ENCODE measurements at regions not wholly inside any gene's neighbourhood (a gene's known extent, or its start where the extent isn't known, plus 50 kb on each side); places are given as distances from the start of the nearest gene placed in this dataset.
"Not testable (repeated sequence)": the region's sequence is repeated elsewhere in the genome, so short reads cannot be mapped to it uniquely, and the experiment has no call there.

DNA sequence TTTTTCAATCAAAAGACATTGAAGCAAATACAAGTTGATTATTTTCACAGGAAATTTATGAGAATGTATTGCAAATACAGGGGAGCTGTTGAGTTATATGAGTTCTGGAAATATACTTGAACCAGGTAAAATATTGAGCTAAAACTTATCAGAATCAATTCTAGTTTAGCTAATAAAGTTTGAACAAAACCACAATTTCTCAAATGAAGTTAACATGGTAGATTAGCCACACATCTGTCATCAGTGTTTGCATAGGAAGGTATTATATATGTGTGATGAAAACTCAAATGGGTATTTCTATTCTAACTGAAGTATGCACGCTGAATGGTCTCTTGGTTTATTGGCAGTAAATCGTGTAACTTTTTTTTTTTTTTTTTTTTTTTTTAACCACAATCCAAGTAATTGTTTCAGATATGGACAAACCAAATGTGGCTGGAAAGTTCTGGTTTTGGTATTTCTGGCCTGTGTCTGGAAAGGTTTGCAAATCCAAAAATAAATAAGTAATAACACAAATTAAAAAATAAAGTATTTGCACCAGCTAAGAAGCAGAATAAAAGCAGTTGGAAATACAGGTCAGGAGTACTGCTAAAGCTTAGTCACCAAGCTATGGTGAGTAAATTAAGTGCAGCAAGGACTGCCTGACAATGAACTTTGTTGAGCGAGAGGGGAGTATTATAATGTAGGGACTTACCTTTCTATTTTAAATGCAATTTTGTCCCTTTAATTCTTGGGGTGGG lies 479.1 kb upstream of the FANCL start:
- DNase-seq (ENCODE audit: low read depth) = no peak

DNA sequence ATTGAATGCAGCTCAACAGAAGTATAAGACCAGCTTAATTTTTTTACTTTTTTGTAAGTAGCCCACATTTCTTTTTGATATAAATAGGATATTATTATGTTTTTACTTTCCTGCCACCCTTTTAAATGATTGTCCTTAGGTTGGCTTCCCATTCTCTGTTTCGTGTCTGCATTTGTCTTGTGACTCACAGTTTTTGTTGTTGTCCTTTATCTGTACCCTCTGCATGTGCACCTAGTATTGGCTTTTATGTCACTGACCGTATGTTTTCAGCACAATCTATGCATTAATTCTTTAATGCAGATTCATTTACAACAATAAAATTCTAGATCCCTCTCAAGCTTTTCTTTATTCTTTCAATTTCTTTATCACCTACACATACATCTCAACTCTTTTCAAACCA lies 474.2 kb upstream of the FANCL start:
- no peak for DNase-seq (ENCODE audit: low read depth)

GRCh38 chr2:58714238-58714637 lies 473.1 kb upstream of the FANCL start:
- DNase-seq (ENCODE audit: low read depth) = no peak

DNA sequence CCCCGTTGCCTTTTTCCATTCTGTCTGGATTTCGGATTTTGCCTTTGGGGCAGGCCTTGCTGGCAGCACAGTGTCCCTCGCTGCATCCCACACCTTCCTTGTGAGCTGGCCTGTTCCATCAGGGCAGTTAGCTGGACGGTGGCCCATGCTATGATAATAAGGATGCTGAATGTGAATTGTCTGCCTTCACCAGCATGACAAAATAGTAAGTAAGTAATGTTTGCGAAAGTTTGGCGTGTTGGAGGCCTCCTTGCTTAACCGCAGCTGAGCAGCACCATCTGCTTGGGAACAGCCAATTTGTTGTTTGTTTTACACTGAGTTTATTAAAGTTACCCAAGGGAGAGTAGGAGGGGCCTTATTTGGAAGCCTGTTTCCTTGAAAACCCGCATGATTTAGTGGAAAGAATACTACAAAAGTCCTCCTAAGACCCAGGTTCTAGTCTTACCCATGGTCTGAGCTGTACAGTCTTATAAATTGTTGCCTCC lies 469.7 kb upstream of the FANCL start:
- DNase-seq (ENCODE audit: low read depth) = no peak

DNA sequence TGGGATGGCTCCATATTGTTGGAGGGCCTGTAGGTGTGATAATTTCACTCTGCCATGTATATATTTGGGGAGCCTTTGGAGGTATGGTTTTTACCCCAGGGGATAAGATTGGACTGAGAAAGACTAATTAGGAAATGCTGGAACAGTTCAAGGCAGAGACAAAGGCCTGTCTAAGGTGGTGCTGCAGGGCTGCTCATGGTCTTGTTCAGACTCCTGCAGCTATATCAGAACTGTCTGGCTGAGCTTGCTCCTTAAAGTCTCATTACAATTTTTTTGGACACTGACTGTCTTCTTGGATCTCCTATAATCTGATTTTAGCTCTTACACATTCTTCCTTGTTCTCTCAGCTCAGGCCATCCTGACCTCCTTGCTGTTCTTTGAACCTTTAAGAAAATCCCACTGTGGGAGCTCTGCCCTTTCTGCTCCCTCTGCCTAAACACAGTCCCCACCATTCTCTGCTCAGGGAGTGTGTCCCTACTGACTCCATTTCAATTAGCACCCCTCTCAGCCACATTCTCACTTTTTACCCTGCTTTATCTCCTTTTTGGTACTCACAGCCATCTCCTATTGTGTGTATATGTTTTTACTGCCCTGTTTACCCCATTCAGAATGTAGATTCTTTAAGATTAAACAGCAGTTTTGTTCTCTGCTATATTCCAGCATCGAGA lies 468.7 kb upstream of the FANCL start:
- no peak for DNase-seq (ENCODE audit: low read depth)

- DNase-seq (ENCODE audit: low read depth) = no peak
Measured at GRCh38 chr2:58709274-58709673, 468.1 kb upstream of the FANCL start.

GRCh38 chr2:58708565-58708964 lies 467.4 kb upstream of the FANCL start:
- no peak for DNase-seq (ENCODE audit: low read depth)

DNA sequence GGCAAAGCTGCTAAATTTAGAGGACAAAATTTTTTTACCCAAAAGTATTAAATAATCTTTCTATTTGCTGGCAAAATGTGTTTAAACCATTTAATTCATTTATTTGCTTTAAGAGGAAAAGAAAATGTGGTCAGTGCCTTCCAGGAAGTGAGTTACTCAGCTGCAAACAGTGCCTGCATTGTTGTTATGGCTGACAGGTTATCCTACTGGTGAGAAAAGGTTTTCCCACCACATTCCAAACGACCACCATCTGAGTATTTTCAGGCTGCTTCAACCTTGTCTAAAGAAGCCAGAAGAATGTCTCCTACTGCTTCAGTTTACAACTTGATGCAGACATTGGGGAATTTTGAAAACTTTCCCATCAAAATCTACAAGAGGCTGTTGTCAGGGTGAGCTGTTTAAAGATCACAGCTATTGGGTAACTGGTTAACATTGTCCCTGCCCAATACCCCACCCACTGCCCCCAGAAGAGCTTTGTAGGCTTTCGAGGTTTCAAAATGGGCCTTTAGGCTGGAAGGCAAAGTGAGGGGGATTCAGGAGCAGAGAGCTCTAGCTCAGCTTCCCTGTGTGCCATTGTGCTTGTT lies 461.3 kb upstream of the FANCL start:
- peak; percentile 1 for DNase-seq (ENCODE audit: low read depth)

DNA sequence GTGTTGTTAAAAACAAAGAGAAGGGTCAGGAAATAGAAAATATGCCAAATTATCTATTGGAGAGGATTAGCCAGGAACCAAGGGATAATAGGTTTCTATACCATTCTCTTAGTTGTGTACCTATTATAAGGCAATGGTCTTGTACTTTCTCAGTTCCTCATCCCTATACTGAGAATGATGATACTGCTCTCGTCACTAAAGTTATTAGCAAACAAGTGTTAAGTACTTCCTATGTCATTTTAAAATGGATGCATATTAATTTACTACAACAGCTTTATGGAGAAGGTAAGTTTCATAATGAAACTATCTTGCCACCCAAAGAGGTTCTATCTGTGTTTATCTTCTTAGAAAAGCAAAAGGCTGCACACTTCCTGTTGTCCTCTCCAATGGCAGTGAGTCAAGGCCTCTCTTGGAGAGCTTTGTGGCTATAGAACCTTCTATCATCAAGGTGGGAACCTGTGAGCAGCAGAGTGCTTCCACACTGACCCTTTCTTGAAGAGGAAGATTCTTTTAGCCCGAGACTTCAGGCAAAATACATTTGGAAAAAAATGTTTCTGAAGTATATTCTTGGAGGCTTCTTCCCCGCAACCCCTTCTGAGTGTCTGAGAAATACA lies 460.7 kb upstream of the FANCL start:
- no peak for DNase-seq (ENCODE audit: low read depth)

DNA sequence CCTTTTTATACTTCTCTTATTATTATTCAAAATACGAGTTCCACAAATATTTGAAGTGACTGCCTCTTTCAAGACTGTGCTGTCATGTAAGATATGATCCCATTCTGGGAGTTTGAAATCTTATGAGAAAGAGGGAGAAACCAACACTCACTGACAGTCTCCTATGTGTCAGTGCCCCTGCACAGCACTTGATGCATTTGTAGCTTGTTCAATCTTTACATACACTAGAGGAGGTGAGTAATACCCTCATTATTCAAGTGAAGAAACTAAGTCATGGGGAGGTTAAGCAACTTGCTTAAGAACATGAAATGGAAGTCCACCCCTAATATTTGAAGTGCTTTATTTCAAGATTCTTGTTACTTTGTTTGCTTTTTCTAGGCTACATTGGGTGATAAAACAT lies 459.5 kb upstream of the FANCL start:
- DNase-seq (ENCODE audit: low read depth) = no peak

DNA sequence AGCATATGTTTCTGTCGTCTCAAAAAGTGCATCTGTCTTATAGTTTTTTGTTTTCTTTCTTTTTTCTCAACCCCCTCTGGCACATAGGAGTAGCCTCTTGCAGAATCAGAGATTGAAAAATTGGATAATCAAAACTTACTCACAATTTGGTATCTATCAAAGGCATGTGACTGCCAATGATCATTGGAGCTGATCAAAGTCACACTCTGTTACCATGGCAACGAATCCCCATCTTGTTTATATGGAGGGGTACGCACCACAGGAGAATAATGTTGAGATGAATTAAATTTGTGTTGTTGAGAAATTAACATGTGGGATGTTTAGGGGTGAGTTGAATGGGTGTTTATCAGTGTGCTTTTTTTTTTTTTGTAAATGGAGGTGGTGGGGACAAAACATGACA lies 458.3 kb upstream of the FANCL start:
- no peak for DNase-seq (ENCODE audit: low read depth)

GRCh38 chr2:58698620-58699019 lies 457.5 kb upstream of the FANCL start:
- DNase-seq (ENCODE audit: low read depth) = no peak

DNA sequence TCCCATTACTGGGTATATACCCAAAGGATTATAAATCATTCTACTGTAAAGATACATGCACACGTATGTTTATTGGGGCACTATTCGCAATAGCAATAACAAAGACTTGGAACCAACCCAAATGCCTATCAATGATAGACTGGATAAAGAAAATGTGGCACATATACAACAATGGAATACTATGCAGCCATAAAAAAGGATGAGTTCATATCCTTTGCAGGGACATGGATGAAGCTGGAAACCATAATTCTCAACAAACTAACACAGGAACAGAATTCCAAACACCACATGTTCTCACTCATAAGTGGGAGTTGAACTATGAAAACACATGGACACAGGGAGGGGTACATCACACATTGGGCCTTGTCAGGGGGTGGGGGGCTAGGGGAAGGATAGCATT lies 453.0 kb upstream of the FANCL start:
- DNase-seq (ENCODE audit: low read depth) = not testable (repeated sequence)

DNA sequence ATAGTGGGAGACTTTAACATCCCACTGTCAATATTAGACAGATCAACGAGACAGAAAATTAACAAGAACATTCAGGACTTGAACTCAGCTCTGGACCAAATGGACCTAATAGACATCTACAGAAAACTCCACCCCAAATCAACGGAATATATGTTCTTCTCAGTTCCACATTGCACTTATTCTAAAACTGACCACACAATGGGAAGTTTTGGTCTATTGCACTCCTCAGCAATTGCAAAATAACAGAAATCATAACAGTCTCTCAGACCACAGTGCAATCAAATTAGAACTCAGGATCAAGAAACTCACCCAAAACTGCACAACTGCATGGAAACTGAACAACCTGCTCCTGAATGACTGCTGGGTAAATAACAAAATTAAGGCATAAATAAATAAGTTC lies 449.9 kb upstream of the FANCL start:
- not testable (repeated sequence) for DNase-seq (ENCODE audit: low read depth)

DNA sequence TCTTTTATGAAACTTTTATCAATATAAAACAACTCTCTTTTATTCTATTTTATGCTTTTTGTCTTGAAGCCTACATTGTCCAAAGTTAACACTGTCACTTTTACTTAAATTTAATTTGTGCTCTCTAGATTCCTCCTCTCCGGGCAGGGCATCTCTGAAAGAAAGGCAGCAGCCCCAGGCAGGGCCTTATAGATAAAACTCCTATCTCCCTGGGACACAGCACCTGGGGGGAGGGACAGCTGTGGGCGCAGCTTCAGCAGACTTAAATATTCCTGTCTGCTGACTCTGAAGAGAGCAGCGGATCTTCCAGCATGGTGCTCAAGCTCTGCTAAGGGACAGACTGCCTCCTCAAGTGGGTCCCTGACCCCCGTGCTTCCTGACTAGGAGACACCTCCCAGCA lies 447.7 kb upstream of the FANCL start:
- DNase-seq (ENCODE audit: low read depth) = no peak

DNA sequence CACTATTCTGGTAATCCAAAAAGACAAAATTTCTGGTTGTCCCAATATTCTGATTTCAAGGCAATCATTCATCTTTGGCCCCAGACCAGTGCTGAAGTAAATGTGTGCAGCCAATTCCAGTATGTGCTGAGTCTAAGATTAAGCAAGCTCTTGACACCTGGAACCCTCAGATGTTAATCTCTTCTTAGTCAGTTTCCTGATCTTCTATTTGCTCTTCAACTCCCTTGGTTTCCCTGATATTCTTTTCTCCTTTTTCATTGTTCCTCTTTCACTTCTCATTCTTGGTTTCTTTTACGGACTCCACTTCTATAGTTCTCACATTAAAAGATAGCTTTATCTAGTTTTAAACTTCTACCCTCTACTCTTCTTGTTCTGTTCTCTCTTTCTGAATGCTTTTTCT lies 445.7 kb upstream of the FANCL start:
- no peak for DNase-seq (ENCODE audit: low read depth)

DNA sequence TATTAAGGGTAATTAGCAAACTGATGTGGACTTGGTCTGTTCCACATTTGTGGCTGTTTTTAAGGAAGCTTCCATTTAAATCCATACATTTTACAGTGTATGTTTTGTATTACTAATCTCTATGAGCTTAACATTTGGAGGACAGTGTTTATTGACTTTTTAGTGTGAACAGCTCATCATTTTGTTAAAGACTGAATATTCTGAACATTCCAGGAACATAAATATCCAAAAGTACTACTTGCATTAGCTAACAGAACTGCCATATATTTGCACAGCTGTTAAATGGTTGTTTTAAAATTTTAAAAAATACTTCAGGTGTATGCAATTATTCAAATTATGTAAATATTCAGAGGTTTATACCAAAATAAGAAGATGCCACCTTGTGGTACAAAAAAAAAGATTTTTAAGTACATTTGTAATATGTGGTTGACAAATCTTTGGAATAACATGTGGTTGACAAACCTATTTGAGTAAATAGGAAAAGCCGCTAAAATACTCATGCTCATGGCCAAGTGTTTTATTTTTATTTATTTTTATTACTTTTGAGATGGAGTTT lies 439.7 kb upstream of the FANCL start:
- DNase-seq (ENCODE audit: low read depth) = no peak

DNA sequence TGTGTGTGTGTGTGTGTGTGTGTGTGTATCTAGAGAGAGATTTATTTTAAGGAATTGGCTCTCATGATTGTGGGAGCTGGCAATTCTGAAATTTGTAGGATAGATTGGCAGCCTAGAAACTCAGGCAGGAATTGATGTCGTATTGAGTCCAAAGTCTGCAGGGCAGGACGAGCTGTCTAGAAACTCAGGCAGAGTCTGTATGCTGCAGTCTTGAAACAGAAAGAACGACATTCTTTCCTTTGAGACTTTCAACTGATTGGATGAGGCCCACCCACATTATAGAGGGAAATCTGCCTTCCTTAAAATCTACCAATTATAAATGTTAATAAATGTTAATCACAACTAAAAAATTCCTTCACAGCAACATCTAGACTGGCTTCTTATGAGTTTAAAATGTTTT lies 436.6 kb upstream of the FANCL start:
- no peak for DNase-seq (ENCODE audit: low read depth)

- DNase-seq (ENCODE audit: low read depth) = no peak
Measured at GRCh38 chr2:58671675-58672074, 430.6 kb upstream of the FANCL start.

DNA sequence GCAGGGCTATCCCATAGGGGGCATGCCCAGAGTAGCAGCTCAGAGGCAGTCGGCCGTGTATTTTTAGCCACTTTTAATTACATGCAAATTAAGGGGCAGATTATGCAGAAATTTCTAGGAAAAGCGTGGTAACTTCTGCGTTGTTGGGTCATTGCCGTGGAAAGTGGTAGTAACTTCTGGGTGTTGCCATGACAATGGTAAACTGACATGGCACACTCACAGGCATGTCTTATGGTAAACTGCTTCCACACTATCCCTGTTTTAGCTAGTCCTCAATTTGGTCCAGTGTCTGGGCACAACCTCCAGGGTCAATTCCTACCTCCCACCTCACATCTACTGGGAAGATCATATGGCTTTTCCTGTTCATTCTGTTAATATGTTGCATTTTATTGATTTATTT lies 428.9 kb upstream of the FANCL start:
- DNase-seq (ENCODE audit: low read depth) = no peak

GRCh38 chr2:58667137-58667774 lies 426.1 kb upstream of the FANCL start:
- no peak for DNase-seq (ENCODE audit: low read depth)

- no peak for DNase-seq (ENCODE audit: low read depth)
Measured at GRCh38 chr2:58666323-58666970, 425.3 kb upstream of the FANCL start.
